ENCODE measurements at regions not wholly inside any gene's neighbourhood (a gene's known extent, or its start where the extent isn't known, plus 50 kb on each side); places are given as distances from the start of the nearest gene placed in this dataset.

DNA sequence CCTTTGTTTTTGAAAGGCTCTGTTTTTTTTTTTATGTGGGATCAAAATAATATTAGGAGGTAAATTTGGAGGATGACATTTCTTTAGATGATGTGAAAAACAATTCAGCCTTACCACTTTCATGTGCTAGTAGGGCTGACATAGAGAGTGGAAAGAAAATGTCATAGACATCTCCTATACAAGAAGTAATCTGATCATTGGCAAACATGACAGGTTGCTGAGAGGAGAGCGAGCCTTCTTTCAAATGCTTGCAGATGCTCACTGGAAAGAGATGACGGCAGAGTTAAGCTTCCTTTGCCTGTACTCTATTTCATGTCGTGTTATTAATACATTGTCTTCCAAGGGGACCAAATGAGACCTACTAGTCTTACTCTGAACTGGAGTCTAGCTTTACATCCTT lies 160.1 kb upstream of the DAP start:
- no peaks in the 10 kb centered on the region for H3K4me1 ChIP-seq
- ATAC-seq (no peak), DNase-seq (no peak)
- no peaks in the 10 kb centered on the region for H3K27me3 ChIP-seq
- no peak overlapping the region for H3K4me3 ChIP-seq
- no peaks in the 10 kb centered on the region for H3K9me3 ChIP-seq
- TF ChIP-seq CTCF (IDR thresholded peaks at IDR 0.05), result no peak
- intact Hi-C loops (cut with DNase I), result no loop called here
- no peaks in the 10 kb centered on the region for H3K36me3 ChIP-seq
- H3K27ac ChIP-seq, result no peak overlapping the region

GRCh38 chr5:10920400-10920799 lies 159.4 kb upstream of the DAP start:
- intact Hi-C loops (cut with DNase I), result no loop called here
- no peaks in the 10 kb centered on the region for H3K9me3 ChIP-seq
- no peaks in the 10 kb centered on the region for H3K36me3 ChIP-seq
- H3K4me3 ChIP-seq, result no peak overlapping the region
- H3K4me1 ChIP-seq, result no peaks in the 10 kb centered on the region
- DNase-seq (no peak), ATAC-seq (no peak)
- TF ChIP-seq CTCF (IDR thresholded peaks at IDR 0.05), result no peak
- H3K27ac ChIP-seq, result no peak overlapping the region
- no peaks in the 10 kb centered on the region for H3K27me3 ChIP-seq

DNA sequence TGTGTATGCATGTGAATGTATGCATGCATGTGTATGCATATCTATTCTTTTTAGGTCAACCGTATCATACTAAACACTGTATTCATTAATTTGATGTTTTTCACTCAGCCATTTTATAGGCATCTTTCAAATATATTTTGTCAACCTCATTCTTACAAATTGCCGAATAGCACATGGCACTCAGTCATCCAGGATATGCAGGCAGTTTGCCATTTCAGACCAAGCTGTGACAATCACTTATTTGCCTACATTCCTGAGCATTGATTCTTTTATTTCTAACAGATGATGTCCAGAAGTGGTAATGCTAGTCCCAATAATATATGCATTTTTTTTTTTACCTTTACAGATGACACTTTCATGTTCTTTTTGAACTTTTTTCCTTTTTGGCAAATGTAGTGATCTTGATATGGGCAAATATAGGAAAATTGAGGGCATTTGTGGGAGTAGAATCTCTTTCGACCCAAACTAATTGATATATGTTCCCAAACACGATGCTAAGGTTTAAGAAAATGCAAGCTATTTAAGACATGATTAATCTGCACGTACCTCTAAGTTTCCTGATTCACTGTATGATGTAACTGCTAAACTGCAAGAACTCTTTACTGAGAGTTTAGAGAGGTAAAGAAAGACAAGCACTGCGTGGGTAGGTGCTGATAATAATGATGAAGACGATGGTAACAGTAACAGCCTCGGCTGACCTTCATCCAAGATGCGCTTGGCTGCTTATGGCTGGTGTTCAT lies 153.9 kb upstream of the DAP start:
- ATAC-seq, result no peak
- H3K9me3 ChIP-seq, result no peaks in the 10 kb centered on the region
- intact Hi-C loops (cut with DNase I), result no loop called here

GRCh38 chr5:10913841-10914240 lies 152.8 kb upstream of the DAP start:
- Histone ChIP-seq H3K27me3 (no peaks in the 10 kb centered on the region), H3K4me1 (no peaks in the 10 kb centered on the region), H3K27ac (no peak overlapping the region), H3K36me3 (no peaks in the 10 kb centered on the region), H3K4me3 (no peak overlapping the region), H3K9me3 (no peaks in the 10 kb centered on the region)
- ATAC-seq (peak; percentile 55), DNase-seq (no peak)
- intact Hi-C loops (cut with DNase I), result no loop called here
- TF ChIP-seq CTCF (IDR thresholded peaks at IDR 0.05), result no peak

More for the DNA sequence above, 153.9 kb upstream of the DAP start:
- no peak for DNase-seq
- Histone ChIP-seq H3K4me1 (no peaks in the 10 kb centered on the region), H3K27ac (no peak overlapping the region), H3K4me3 (no peak overlapping the region), H3K27me3 (no peaks in the 10 kb centered on the region), H3K36me3 (no peaks in the 10 kb centered on the region)
- TF ChIP-seq CTCF (IDR thresholded peaks at IDR 0.05), result no peak

GRCh38 chr5:10913181-10913810 lies 152.3 kb upstream of the DAP start:
- intact Hi-C loops (cut with DNase I), result no loop called here
- Histone ChIP-seq H3K4me3 (no peak overlapping the region), H3K9me3 (no peaks in the 10 kb centered on the region), H3K27me3 (no peaks in the 10 kb centered on the region), H3K36me3 (no peaks in the 10 kb centered on the region), H3K4me1 (no peaks in the 10 kb centered on the region), H3K27ac (no peak overlapping the region)
- ATAC-seq, result no peak
- TF ChIP-seq CTCF (IDR thresholded peaks at IDR 0.05), result no peak
- DNase-seq, result no peak

Data from upper lobe of right lung (tissue), 1 donor.